Stimulated activated CD4-positive, alpha-beta T cell treated with anti-CD3 and anti-CD28 coated beads, Interleukin-1b, Interleukin-23, amount 100 ng/mL, for 48 hours (primary cell): ENCODE measurements at regions not wholly inside any gene's neighbourhood (a gene's known extent, or its start where the extent isn't known, plus 50 kb on each side); places are given as distances from the start of the nearest gene placed in this dataset.

Source experiments
- DNase-seq: peaks from one replicate; pipeline ENCODE4 v3.0.0-alpha.2; 2020

DNA sequence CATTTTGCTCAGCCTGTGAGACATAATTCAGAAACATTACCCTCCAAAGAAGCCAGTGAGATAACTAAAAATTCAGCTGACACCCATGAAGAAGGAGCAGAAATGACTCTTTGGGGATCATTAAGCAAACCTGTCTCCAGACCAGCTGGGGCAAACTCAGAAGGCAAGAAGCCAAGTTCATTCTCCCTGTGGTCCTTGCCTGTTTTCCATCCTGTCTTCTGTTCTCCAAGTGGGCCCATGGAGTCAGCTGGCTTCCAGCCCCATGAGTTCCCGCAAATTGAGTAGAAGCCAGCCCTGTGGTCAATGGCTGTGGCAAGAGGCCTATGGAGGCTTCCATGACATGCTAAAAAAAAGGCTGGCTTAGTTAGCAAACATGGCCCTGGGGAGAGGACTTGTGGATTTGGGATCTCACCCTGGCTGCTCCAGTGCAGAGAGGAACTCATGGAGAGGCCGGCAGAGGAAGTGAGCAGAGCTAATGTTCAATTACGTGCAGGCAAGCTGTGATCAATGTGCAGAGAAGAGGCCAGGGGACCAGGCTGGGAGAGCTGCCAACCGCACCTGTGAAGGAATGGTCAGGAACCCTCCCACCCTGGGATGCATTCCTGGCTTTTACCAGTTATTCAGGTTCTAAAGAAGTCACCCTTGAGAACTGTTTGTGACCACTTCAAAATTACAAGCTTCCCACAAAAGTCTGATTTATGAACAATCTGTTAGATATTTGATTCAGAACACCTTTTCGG is 229.1 kb downstream of the TSHZ3 start:
- no peak for DNase-seq

DNA sequence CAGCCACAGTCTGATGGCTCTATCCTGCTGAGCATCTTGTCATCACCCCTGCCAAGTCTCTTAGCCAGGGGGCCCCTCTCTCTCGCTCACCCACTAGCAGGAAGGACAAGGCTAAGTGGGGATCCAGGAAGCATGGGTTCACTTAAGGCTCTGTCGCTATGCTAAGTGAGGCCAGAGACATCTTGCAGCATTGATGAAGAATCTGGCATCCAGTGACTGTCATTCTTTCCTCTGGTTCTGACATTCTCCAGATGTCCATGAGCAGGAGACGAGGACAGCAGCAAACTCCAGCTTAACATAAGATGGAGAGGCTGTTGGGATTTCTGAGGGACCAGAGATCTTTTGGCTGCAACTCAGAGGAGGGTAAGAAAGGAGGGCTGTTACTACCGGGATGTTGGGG is 230.2 kb downstream of the TSHZ3 start:
- DNase-seq, result no peak

DNA sequence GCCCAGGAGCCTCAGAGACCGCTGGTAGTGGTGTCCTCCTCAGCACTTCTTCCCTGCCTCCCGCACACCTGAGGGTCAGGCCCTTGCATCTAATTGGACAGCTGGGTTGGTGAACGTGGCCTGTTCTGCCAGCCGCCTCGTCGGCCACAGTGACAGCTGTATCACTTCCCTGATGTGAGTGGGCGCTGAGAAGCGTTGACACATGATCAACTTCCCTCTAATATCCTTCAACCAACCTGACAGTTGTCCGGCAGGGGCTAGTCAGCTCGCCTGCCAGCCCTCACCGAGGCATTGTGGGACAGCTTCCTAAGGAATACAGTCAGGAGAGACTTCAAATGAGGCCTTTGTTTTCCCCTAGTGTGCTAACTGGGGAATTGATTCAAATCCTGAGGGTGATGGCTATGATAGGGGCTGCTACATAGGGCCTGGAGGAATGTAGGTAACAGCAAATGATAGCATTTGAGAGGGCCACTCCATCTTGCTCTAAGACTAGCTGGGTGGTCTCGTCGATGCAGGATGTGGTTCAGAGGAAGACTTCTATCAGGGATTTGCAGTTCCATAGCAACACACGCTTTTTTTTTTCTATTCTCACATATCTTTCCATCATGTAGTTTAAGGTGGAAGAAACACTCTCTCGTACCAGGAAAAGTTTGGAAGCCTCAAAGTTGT is 230.8 kb downstream of the TSHZ3 start:
- DNase-seq, result no peak

DNA sequence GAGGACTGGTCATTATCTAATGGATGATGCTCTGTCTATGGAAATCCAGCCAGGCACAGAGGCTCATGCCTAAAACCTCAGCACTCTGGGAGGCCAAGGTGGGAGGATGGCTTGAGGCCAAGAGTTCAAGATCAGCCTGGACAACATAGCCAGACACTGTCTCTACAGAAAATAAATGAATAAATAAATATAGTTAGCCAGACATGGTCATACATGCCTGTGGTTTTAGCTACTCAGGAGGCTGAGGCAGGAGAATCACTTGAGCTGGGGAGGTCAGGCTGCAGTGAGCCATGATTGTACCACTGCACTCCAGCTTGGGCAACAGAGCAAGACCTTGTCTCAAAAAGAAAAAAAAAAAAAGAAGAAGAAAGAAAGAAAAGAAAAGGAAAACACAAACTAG is 234.7 kb downstream of the TSHZ3 start:
- no peak for DNase-seq

DNA sequence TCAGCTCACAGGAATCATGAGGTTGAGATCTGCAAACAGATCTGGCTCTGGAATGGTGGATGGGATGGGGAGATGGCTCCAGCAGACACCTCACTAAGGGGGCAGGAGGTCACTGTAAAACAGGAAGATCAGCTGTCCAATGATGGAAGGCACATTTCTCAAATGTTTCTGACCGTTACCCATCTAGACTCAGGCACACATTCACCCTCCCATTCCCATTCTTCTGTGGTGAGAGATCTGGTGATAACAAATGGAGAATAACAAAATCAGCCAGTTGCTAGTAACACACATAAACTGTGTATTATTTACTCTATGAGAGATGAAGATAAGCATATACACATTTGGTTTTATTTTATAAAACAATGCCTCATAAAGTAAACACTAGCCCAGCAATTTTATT is 235.9 kb downstream of the TSHZ3 start:
- DNase-seq, result no peak

DNA sequence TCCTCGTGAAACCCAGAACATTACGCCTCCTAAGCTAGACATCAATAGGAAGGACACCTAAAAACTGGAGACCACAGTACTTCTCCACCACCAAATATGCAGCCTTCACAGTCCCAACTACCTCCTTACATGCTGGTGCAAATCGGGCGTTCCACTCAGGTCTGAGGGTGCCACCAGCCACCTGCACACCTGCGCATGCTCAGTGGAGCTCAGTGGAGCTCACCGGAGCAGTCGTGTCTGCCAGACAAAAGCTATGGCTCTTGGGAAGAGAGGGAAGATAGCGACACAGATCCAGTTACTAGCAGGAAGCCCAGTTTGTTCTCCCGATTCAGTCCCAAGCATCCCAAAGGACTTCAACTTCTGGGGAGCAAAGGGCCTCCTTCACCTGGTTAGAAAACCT is 237.1 kb downstream of the TSHZ3 start:
- no peak for DNase-seq

DNA sequence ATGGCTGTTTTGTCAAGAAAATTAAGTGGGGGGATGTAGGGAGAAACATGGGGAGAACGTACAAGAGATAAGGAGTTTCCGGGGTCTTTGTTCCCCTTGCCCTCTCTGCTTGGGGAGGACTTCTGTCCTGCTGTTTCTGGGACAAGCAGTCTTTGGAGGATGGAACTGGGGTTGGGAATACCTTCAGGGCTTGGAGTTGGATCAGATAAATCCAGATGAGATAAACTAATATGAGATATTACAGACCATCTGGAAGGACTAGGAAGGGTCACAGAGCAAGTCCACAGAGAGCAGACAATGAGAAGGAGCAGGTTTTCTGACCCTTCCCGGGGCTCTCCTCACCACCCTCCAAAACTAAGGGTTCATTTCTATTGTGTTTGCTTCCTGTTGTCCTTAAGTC is 237.5 kb downstream of the TSHZ3 start:
- no peak for DNase-seq

DNA sequence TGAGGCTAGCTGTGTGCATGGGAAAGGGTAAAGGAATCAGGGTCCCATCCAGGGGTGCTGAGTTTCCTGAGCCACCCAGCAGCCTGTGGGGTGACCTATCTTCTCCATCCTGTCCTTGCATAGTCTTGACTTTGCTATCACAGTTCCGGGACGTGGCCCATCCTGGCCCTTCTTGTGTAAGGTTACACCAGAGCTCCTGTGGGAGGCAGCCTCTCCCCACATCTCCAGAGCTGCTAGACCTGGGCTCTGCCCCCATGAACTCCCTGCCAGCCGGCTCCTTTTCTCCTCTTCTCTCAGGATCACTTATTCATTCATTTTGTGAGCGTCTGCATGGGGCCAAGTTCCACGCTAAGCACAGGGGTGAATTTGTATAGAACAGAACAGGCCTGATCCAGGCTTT is 238.9 kb downstream of the TSHZ3 start:
- DNase-seq, result no peak

DNA sequence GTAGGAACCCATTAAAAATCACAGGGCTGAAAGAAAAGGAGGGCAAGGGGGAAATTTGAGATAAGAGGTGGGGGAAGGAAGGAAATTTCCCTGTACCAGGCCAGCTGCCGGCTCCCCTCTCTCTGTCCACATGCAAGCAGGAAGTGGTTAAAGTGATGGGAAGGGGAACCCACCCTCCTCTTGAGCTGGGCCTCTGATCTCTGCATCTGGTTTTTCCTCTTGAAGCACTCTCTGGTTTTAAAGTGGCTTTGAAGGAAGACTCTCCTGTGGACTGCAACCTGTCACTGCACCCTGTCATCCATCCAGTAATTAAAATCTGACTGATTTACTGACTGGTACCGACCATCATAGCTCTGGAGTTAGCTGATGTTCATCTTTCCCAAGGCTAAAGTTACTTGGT is 239.6 kb downstream of the TSHZ3 start:
- DNase-seq, result no peak

DNA sequence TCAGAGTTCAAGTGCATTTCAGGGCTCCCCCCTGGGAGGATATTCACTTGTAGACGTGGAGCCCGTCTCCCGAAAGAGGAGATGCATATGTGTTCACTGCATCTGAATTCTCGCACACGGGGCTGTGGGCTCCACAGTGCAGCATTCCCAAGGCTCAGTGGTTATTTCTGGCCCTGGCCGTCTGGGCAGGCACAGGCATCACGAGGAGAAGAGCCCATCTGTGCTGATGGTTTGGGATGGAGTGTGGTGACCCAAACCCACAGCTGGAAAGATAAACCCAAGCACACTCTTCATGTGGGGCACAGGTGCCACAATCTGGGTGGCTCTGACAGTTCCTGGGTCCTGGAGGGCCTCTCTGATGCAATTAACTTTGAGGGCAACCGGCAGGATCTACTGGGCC is 242.1 kb downstream of the TSHZ3 start:
- DNase-seq, result no peak

DNA sequence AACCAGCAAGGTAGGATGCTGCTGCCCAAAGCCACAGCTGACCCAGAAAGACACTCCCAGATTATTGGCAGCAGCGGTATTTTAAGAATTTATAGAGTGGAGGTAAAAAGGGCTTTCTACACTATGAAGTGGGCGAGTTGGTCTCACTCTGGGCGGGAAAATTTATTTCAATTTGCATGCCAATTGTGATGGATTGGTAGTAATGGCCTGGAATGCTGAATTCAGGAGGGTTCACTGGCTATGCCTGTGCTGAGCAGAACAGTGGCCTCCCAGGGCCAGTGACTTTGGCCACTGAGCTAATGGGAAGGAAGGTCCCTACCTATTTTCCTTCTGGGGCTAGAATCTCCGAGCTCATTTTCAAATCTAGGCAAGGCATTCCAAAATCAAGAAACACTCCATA is 243.5 kb downstream of the TSHZ3 start:
- DNase-seq, result no peak

DNA sequence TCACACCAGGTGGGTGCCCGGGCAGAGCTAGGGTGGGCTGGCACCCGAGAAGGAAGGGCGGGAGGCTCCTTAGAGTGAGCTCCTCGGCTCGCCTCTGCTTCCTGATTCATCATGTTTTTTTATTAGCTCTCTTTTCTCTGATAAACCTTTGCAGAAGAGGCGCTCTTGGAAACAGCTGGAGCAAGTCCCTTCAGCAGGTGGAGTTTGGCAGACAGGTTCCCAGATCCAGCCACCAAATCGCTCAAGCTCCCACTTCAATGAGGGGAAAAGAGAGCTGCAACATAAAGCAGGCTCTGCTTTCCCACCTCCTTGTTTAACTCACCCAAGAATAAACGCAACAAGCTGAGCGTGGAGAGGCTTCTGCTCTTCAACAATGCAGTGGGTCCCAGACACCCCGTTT is 244.8 kb downstream of the TSHZ3 start:
- no peak for DNase-seq

DNA sequence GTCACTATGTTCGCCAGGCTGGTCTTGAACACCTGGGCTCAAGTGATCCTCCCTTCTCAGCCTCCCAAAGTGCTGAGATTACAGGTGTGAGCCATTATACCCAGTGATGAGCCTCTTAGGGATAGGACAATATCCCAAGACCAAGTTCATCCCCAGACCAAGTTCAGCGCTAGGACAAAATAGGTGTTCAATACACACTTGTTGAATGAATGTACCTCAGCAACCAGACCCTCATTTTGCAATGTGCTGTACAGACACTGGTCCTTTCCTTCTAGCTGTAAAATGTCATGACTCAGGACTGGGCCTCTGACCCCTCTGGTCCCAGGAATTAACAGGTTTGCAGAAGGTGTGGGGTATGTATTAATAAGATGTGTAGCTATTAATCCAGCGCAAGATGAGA is 246.0 kb downstream of the TSHZ3 start:
- no peak for DNase-seq

DNA sequence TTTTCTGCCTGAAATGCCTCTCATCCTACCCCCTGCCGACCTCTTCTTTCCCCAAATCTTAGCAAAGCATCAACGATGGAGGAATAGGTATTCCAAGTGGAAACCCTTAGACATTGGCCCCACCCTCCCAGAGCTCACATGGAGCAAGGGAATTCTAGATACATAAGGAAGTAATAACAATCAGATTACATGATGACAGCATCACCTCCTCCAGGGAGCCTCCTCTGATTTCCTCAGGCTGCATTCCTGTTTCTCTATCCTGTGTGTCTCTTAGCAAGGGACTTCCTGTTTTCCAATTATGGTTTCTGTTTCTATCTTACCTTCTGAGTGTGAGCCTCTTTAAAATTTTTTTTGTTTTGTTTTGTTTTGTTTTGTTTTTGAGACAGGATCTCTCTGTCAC is 246.6 kb downstream of the TSHZ3 start:
- DNase-seq, result no peak

DNA sequence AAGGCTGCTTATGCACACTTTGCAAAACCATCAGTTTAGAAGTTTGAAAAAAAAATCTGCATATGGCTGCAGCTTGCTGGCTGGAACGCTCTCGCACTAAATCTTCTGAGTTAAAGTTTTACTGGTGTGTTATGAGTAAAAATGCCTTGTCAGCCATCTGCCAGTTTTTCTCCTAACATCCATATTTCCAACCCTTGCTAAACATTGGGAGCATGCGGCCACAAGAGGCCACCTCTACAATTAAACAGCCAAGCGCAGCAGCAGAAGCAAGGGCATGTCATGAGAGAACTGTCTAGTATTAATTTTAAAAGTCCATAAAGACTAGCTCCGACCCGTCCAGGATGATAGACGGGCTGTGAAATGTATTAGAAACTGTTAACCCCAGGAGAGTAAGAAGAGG is 248.3 kb downstream of the TSHZ3 start:
- no peak for DNase-seq

DNA sequence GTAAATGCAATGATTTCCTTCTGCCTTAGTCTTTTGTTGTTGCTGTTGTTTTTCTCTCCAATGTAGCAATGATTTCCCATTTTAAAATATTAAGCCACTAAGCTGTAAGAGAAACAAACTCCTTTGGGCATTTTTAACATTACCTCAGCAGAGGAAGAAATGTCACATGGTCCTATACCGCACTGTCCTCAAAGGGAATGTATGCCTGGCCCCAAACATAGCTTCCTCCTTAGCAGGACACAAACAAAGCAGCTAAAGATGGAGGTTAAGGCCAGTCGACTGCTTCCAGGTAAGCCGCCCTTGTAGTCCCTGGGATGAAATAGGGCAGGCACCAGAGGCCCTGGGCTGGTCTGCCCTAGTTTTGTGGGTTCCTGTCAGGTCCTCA is 249.0 kb downstream of the TSHZ3 start:
- no peak for DNase-seq

DNA sequence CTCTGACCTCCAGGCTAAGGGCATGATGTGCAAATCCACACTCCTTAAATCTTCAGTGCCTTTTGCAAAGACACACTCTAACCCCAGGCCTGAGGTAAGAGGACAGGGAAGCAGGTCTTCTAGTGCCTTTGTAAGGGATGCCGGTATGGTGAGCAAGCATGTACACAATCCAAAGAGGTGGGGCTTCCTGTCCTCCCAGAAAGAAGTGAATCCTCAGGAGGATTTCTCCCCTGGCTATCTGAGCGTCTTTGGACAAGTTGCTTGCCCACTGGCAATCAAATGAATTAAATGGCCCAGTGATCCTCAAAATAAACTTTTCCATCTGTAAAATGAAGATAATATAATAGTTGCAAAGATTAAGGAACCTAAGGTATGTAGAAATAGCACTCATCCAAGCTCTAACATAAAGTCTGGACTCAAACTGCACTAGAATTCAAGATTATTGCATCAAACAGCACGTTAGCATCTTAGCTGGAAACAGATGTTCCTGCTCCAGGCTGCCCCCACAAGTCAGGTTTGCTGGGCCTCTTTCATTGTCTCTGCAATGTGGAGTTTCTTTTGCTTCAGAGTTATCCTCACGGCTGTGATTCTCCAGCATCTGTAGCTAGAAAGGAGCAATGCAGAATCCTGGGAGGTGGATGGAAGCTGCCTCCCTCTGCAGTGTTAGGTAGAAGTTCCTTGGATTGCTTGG is 249.6 kb downstream of the TSHZ3 start:
- DNase-seq, result no peak

DNA sequence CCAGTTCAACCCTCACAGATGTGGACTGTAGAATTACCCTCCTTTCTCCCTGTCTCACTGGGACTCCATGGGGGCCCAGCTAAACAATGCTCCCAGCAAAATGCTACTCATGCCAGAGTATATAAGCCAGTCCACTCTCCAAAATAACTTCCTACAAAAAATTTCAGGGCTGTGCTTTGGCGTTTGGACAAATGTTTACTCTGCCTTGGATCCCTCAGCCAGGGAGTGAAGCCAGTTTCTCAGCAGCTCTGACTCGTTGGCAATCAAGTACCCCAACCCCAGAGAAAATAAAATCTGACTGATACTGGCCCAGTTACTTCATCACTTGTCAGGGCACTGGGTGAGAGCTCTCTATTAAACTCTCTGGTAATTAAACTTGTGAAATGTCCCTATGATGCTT is 250.4 kb downstream of the TSHZ3 start:
- DNase-seq, result no peak

DNA sequence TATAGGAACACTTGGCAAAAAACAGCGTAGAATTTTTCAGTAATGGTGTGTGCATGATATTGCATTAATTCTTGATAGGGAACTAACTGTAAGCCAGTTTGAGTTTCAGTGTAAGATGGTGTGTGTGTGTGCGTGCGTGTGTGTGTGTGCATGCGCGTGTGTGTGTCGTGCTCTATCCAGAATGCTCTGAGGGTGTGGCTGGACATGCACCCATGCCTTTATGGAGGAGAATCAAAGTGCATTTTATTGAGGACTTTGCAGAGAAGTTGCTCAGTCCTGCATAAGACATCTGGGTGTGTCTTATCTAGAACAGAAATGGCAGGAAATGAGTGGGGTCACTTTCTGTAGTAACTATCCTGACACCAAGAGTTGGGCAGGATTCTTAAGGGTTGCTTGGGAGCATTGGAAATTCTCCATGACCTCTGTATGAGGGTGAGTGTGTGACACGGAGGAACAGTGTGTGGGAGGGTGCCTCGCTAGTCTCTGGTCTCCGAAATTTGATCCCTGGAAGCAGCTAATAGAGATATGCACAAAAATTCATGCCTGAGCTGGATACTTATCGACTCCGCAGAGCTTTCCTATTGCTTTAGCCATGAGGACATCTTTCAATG is 252.2 kb downstream of the TSHZ3 start:
- DNase-seq, result no peak

DNA sequence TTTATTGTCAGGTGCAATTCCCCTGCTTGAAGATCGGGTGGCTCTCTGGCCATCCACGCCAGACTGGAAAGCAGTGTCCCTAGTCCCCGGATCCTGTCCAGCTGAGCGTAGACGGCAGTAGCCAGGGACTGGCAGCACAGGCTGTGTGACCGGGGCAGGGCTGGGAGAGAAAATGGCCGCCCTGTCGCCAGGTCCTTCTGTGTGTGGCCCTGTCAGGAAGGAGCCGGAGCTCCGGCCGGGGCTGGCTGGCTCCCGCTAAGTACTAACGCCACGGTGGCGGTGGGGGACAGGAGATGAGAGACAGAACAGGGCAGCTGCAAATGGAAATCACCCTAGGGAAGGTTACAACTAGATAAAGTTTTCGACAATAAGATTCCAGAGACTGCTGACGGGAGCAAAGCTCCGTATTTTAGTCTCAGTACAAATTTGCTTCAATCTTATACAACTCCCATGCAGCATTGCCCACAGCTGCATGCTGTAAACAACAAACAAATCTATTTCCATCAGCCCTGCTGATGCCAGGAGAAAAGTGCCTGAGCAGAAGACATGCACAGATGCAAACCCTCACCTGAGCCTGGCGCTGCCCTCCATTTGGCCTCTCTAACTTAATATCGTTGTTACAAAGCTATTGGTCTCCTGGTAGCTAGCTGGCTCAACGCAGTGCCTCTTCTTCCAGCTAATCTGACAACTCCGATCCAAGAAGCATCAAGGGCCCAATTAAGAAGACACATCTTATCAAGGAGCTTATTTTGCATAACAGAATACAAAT is 253.0 kb downstream of the TSHZ3 start:
- no peak for DNase-seq

DNA sequence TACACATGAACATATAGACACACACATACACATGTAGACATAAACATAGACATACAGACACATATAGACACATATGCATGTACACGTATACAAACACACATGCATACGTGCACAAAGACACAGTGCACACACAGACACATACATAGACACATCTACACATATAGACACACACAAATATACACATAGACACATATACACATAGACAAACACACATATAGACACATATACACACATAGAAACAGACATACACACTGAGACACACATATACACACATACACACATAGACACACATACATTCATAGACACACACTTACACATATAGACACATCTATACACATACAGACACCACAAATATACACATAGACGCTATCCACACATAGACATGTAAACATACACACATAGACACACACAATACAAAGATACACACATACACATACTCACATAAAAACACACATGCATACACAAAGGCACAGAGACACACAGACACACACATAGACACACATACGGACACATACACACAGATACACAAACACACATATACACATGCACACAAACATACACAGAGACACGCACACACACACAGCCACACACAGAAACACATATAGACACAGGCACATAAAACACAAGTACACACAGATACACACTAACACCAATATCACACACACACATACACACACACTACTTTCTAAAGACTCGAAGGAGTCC is 254.0 kb downstream of the TSHZ3 start:
- DNase-seq, result no peak

DNA sequence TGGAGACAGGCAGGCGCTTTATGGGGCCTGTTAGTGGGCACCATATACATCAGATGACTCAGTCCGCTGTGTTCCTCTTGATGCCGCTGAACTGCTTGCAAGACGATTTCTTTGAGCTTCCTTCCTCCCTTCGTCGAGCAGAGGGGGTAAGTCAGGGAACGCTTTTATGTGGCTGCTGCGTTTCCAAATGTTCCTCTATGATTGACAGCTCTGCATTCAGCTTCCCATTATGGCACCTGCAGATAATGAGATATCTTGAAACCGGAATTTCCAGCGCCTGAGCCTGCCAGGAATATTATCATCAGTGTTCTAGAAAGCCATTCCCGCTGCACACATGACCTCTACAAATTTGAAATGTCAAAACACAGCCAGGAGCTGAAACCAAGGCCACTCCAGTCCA is 257.0 kb downstream of the TSHZ3 start:
- no peak for DNase-seq

DNA sequence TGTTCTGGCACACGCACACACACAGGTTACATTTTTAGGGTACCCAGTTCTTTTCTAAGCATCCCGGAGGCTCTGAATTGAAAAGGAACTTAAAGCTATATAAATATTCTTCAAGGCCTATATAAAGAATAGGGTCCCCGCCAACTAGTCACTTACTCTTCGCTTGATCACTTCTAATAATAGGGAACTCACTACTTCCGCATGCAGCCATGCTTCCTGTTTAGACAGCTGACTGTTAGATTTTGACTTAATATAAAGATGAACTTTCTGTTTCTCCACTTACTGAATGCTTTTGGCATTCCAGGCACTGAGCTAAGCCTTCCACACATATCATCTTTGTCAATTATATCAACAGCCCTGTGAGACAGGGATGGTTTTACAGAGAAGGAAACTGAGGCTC is 259.6 kb downstream of the TSHZ3 start:
- DNase-seq, result no peak
